HG03432 (cell line): ENCODE measurements at regions not wholly inside any gene's neighbourhood (a gene's known extent, or its start where the extent isn't known, plus 50 kb on each side); places are given as distances from the start of the nearest gene placed in this dataset.
"Not testable (repeated sequence)": the region's sequence is repeated elsewhere in the genome, so short reads cannot be mapped to it uniquely, and the experiment has no call there.

Experiments
- ATAC-seq: cut with Tn5 transposase; IDR thresholded peaks from one replicate; pipeline ENCODE4 v1.9.1; 2021; ENCODE audit warnings: mild to moderate bottlenecking, moderate library complexity; ENCODE audit not compliant: unreplicated experiment

GRCh38 chr1:185408700-185409270 is 91.7 kb upstream of the IVNS1ABP start:
- ATAC-seq = peak; percentile 40

GRCh38 chr1:185406691-185407009 is 89.6 kb upstream of the IVNS1ABP start:
- ATAC-seq = no peak

GRCh38 chr1:185406006-185406690 is 89.1 kb upstream of the IVNS1ABP start:
- ATAC-seq = no peak

GRCh38 chr1:185404907-185405568 is 88.0 kb upstream of the IVNS1ABP start:
- ATAC-seq = no peak

GRCh38 chr1:185404291-185404690 is 87.2 kb upstream of the IVNS1ABP start:
- ATAC-seq = no peak

GRCh38 chr1:185402930-185403329 is 85.9 kb upstream of the IVNS1ABP start:
- no peak for ATAC-seq

- ATAC-seq = no peak
Measured at GRCh38 chr1:185401019-185401418, 84.0 kb upstream of the IVNS1ABP start.

- ATAC-seq = no peak
Measured at GRCh38 chr1:185400052-185400451, 83.0 kb upstream of the IVNS1ABP start.

GRCh38 chr1:185398599-185398998 is 81.6 kb upstream of the IVNS1ABP start:
- ATAC-seq = peak; percentile 76

- peak; percentile 71 for ATAC-seq
Measured at GRCh38 chr1:185398022-185398421, 81.0 kb upstream of the IVNS1ABP start.

GRCh38 chr1:185397183-185397582 is 80.1 kb upstream of the IVNS1ABP start:
- ATAC-seq = no peak

GRCh38 chr1:185396126-185396525 is 79.1 kb upstream of the IVNS1ABP start:
- ATAC-seq = no peak

GRCh38 chr1:185393815-185394214 is 76.8 kb upstream of the IVNS1ABP start:
- no peak for ATAC-seq

- ATAC-seq = no peak
Measured at GRCh38 chr1:185393205-185393604, 76.2 kb upstream of the IVNS1ABP start.

GRCh38 chr1:185388815-185389214 is 71.8 kb upstream of the IVNS1ABP start:
- no peak for ATAC-seq

GRCh38 chr1:185388346-185388745 is 71.3 kb upstream of the IVNS1ABP start:
- no peak for ATAC-seq

GRCh38 chr1:185385991-185386390 is 68.9 kb upstream of the IVNS1ABP start:
- no peak for ATAC-seq

GRCh38 chr1:185383805-185384204 is 66.8 kb upstream of the IVNS1ABP start:
- ATAC-seq = not testable (repeated sequence)

- ATAC-seq = no peak
Measured at GRCh38 chr1:185377831-185378230, 60.8 kb upstream of the IVNS1ABP start.

GRCh38 chr1:185376840-185377635 is 60.0 kb upstream of the IVNS1ABP start:
- ATAC-seq = no peak

- no peak for ATAC-seq
Measured at GRCh38 chr1:185376288-185376687, 59.2 kb upstream of the IVNS1ABP start.

- no peak for ATAC-seq
Measured at GRCh38 chr1:185375583-185375982, 58.5 kb upstream of the IVNS1ABP start.
